ENCODE measurements at regions not wholly inside any gene's neighbourhood (a gene's known extent, or its start where the extent isn't known, plus 50 kb on each side); places are given as distances from the start of the nearest gene placed in this dataset.
"Not testable (repeated sequence)": the region's sequence is repeated elsewhere in the genome, so short reads cannot be mapped to it uniquely, and the experiment has no call there.

DNA sequence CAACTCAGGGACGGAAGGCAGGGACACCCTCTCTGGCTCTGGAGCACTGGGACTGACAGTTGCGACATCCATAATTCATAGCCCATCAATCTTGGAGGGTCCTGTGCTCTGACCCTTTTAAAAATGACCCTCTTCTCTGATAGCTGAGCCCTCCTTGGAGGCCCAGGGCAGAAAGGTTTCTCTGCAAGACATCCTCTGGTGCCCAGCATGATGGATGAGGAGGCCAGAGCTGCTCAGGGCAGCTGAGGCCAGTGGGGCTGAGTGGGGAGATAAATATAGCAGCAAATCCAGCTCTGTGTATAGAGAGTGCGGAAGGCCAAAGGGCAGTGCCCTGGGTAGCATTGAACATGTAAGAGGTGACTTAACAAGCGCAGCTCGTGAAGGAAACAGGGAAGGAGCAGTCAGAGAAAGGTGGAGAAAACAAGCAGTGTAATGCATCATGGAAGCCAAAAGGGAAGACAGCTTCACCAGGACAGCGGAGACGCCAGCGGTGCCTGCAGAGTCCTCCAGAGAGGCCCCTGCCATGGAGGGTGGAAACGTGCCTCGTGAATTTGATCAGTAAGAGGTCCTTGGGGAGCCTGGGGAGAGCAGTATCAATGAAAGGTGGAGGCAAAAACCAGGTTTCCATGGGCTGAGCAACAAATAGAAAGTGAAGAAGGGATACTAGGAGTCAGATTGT is 50.4 kb upstream of the FMOD start:
- CTCF ChIA-PET, result interaction anchor here (1.7 kb wide), 1 partner anchor 134 kb away, joined by 6 read pairs; no protein-coding TSS in a partner anchor

GRCh38 chr1:203402152-203402551 is 51.2 kb upstream of the FMOD start:
- POLR2A ChIA-PET, result no interaction called here
- CTCF ChIA-PET, result interaction anchor here (1.7 kb wide), 1 partner anchor 135 kb away, joined by 6 read pairs; no protein-coding TSS in a partner anchor

More for the DNA sequence above, 50.4 kb upstream of the FMOD start:
- POLR2A ChIA-PET, result no interaction called here

DNA sequence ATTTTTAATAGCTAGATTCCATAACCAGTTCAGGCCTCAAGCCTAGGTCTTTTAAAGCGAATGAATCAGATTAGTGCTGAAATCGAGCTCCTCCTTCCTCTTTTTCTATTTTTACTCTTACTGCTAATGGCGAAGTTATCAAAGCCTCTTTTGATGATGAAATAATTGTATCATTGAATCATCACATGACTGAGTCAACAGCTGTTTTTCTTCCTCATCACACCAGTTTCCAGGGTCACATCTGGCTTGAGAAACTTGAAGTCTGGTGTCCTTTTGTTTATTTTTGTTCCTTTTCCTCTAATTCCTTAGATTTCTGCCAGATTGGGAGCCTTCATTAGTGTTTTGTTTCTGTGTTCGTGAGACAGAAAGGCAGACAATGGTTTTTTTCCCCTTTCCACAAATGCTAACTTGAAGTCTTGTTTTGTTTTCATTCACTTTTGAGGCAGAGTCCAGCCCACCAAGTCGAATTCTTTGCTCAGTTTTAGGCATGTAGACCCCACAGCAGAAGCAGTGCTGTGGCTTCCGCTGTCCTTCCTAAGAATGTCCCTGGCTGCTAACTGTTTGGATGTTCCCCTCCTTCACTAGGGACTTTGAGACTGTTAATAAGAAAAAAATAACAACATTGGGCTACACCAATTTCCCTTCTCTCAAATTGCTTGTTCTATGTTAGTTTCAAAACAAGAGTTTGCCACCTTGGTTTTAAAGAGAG is 51.9 kb upstream of the FMOD start:
- ChIA-PET POLR2A (no interaction called here), CTCF (interaction anchor here (1.7 kb wide), 1 partner anchor 135 kb away, joined by 6 read pairs; no protein-coding TSS in a partner anchor)

DNA sequence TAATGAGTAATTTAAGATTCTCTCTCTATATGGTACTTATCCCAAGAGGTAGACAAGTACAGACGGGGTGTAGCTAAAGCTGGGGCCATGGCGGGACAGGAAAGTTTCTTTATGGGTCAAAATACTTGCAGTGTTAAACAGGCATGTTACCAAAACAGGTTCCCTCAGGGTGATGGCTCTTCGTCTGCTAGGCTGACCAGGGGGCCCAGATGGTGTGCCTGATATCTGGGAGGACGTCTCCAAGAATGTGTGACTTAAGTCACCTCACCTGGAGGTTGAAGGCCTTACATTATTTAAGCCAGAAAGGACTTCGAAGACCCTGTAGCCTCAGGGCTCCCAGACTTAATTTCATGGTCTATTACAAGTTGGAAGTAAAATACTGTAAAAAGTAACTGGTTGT is 52.7 kb upstream of the FMOD start:
- POLR2A ChIA-PET, result no interaction called here
- CTCF ChIA-PET, result no interaction called here

DNA sequence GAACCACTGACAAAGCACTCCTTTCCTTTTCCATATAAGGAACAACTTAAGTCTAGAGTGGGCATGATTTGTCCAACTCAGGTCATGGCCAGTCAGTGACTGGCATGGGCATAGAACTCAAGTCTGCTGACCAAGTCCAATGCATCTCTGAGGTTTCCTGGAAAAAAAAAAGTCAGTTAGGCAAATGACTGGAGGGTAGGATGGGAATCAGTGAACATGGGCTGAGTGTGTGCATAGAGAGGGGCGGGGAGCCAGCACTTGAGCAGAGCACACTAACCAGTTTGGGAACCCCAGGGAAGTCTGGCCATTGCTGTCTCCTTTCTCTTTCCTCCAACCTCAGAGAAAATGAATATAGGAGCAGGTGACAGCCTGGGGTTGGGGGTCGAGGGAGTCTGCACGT is 53.6 kb upstream of the FMOD start:
- ChIA-PET CTCF (no interaction called here), POLR2A (no interaction called here)

GRCh38 chr1:203405703-203406438 is 54.9 kb upstream of the FMOD start:
- POLR2A ChIA-PET, result no interaction called here
- CTCF ChIA-PET, result no interaction called here

DNA sequence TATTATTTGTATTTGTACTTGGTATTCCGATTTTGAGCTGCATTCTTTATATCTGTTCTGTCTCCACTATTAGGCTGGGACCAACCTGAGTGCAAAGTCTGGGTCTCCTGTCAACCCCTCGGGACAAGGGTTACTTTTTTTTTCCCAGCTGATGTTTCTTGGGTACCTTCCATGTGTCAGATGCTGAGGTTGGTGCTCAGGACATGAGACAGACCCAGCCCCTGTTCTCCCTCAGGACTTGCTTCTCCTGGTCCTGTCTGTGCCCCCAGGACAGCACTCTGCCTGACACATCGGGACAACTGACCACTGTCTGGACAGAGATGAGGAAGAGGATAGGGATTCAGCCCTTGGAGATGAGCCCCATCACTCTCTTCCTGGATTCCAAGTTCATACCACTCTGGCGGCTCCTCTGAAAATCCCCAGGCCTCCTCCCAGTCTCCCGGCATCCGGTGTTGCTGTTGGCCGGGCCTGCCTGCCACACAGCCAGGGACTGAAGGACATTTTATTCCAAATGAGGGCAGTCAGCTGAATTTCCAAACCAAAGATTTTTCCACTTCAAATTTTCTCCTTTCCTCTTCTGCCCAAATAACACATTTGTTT is 55.6 kb upstream of the FMOD start:
- CTCF ChIA-PET, result no interaction called here

GRCh38 chr1:203407296-203407695 is 56.4 kb upstream of the FMOD start:
- CTCF ChIA-PET, result no interaction called here
- POLR2A ChIA-PET, result no interaction called here

More for the DNA sequence above, 55.6 kb upstream of the FMOD start:
- POLR2A ChIA-PET, result no interaction called here

- POLR2A ChIA-PET, result no interaction called here
- CTCF ChIA-PET, result no interaction called here
Observed at GRCh38 chr1:203408486-203409481, 57.9 kb upstream of the FMOD start.

DNA sequence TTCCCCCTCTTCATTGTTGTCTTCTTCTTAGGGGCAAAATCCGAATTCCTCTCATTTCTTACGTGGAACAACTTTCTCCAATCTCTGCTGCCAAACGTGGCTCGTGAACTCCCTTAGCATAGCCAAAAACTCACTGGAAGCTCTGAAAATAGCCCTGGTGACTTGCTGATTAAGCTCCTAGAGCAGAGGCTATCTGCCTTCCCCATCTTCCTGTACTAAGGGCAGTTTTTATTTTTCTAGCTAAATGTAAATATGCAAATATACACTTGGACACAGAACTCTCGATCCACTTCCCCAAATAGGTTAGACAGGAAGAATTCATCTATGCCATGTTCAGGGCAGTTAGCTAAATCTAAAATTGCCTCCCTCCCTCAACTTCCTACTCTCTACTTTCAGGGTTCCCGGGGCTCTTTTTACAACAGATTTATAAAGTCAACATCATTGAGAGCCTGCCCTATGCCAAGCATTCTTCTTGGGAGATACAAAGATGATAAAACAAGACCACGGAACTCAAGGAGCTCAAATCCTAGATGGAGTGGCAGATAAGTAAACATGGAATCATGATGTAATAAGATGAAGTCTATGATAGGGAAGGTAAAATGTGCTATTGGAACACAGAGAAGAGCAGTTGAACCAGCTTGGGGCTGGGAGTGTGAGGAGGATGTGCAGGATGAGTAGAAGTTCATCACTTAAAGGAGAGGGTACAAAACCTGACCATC is 59.4 kb upstream of the FMOD start:
- CTCF ChIA-PET, result no interaction called here

DNA sequence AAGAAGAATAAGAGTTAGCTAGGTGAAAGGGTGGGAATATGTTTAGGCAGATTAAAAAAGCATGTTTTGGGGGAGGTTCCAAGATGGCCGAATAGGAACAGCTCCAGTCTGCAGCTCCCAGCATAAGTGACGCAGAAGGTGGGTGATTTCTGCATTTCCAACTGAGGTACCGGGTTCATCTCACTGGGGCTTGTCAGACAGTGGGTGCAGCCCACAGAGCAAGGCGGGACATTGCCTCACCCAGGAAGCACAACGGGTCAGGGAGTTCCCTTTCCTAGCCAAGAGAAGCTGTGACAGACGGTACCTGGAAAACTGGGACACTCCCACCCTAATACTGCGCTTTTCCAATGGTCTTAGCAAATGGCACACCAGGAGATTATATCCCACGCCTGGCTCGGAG is 60.5 kb upstream of the FMOD start:
- POLR2A ChIA-PET, CTCF ChIA-PET: not testable (repeated sequence)

More for the DNA sequence above, 59.4 kb upstream of the FMOD start:
- POLR2A ChIA-PET, result no interaction called here

GRCh38 chr1:203419558-203419957 is 56.0 kb upstream of the PRELP start:
- ChIA-PET POLR2A (no interaction called here), CTCF (no interaction called here)

GRCh38 chr1:203420263-203420662 is 55.3 kb upstream of the PRELP start:
- CTCF ChIA-PET, result no interaction called here

GRCh38 chr1:203421246-203421645 is 54.4 kb upstream of the PRELP start:
- POLR2A ChIA-PET, result no interaction called here
- CTCF ChIA-PET, result no interaction called here

More at GRCh38 chr1:203420263-203420662, 55.3 kb upstream of the PRELP start:
- POLR2A ChIA-PET, result no interaction called here

DNA sequence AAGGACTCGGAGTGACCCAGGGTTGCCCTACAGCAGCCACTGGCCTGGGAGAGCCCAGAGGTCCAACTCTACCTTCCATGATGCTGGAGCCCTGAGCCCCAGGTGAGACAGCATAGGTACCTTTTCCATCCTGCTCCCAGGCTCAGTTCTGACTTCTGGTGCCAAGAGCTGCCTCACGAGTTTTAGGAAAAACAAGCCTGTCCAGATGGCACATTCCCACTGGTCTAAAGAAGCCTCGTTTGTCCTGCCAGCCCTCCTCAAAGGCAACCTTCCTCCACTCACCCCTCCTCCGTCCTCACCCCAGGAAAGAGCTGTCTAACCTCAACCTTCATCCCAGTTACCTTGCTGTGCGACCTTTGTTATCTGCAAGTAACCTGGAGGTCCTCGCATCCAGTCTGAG is 53.5 kb upstream of the PRELP start:
- POLR2A ChIA-PET, result no interaction called here
- CTCF ChIA-PET, result no interaction called here

GRCh38 chr1:203422656-203423055 is 53.0 kb upstream of the PRELP start:
- ChIA-PET CTCF (no interaction called here), POLR2A (no interaction called here)

GRCh38 chr1:203424285-203424684 is 51.3 kb upstream of the PRELP start:
- ChIA-PET POLR2A (no interaction called here), CTCF (no interaction called here)

- CTCF ChIA-PET, result interaction anchor here (1.2 kb wide), 1 partner anchor 158 kb away, joined by 3 read pairs; no protein-coding TSS in a partner anchor
- POLR2A ChIA-PET, result no interaction called here
Observed at GRCh38 chr1:203424861-203425662, 50.5 kb upstream of the PRELP start.
